ENCODE measurements at regions not wholly inside any gene's neighbourhood (a gene's known extent, or its start where the extent isn't known, plus 50 kb on each side); places are given as distances from the start of the nearest gene placed in this dataset.

DNA sequence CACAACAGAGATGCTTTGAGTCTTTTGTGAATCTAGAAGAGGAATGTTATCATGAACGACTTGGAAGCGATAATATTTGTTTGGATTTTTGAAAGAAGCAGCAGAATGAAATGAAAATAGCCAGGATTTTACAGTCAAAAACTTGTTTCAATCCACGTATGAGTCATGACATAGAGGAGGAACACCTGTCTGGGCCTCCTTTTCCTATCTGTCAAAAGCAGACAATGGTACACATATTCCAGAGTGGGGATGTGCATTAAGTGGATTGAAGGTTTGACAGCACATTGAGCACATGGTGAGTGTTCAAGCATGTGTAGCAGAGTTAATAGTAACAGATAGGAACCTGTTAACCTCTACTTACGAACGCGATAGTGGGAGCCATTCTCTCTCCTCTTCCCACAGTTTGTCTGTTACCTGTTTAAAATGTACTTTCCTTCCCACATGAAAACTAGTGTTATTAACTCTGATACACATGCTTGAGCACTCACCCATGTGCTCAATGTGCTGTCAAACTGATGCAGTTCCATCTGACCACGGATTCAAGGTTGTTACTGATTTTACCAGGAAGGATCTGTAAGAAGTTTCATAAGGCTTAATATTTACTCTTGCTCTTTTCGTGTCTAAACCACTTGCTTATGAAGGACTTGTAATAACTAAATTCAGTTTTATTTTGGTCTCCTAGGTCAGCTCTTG, 863.4 kb upstream of the SOX11 start:
- Mint-ChIP-seq H3K36me3 (ENCODE audit: unreplicated experiment) (no peaks in the 10 kb centered on the region), H3K27me3 (ENCODE audit: unreplicated experiment) (no peaks in the 10 kb centered on the region), H3K4me1 (ENCODE audit: unreplicated experiment) (peaks cover 4% of the 10 kb centered on the region), H3K9me3 (ENCODE audit: unreplicated experiment) (no peaks in the 10 kb centered on the region), H3K27ac (ENCODE audit: unreplicated experiment) (no peak overlapping the region), H3K4me3 (ENCODE audit: unreplicated experiment) (no peak overlapping the region)
- TF ChIP-seq, protein P1, sequence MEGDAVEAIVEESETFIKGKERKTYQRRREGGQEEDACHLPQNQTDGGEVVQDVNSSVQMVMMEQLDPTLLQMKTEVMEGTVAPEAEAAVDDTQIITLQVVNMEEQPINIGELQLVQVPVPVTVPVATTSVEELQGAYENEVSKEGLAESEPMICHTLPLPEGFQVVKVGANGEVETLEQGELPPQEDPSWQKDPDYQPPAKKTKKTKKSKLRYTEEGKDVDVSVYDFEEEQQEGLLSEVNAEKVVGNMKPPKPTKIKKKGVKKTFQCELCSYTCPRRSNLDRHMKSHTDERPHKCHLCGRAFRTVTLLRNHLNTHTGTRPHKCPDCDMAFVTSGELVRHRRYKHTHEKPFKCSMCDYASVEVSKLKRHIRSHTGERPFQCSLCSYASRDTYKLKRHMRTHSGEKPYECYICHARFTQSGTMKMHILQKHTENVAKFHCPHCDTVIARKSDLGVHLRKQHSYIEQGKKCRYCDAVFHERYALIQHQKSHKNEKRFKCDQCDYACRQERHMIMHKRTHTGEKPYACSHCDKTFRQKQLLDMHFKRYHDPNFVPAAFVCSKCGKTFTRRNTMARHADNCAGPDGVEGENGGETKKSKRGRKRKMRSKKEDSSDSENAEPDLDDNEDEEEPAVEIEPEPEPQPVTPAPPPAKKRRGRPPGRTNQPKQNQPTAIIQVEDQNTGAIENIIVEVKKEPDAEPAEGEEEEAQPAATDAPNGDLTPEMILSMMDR (IDR thresholded peaks at IDR 0.05), result no peak
- DNase-seq (ENCODE audit: extremely low spot score, unreplicated experiment), result no peak

DNA sequence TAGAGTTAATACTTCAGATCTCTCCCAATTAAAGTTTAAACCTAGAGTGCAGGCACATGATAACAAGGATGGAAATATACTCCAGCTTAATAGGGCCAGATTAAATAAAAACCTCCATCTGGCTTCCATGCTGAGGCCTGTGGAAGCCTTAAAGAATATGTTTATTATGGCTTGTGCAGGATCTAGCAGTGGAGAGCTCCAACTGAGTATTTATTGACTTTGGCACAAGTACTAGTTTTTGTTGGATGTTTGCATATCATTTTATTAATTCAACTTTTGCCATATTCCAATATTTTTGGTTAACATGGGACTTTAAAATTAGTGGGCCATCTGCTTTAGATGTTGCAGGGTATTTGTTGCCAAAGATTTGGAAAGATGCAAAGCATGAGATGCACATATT, 860.4 kb upstream of the SOX11 start:
- H3K27ac Mint-ChIP-seq (ENCODE audit: unreplicated experiment), result no peak overlapping the region
- no peaks in the 10 kb centered on the region for H3K27me3 Mint-ChIP-seq (ENCODE audit: unreplicated experiment)
- H3K9me3 Mint-ChIP-seq (ENCODE audit: unreplicated experiment), result no peaks in the 10 kb centered on the region
- DNase-seq (ENCODE audit: extremely low spot score, unreplicated experiment), result no peak
- TF ChIP-seq, protein P1 (IDR thresholded peaks at IDR 0.05), result no peak
- H3K36me3 Mint-ChIP-seq (ENCODE audit: unreplicated experiment), result no peaks in the 10 kb centered on the region
- H3K4me1 Mint-ChIP-seq (ENCODE audit: unreplicated experiment), result peaks cover 4% of the 10 kb centered on the region
- no peak overlapping the region for H3K4me3 Mint-ChIP-seq (ENCODE audit: unreplicated experiment)

DNA sequence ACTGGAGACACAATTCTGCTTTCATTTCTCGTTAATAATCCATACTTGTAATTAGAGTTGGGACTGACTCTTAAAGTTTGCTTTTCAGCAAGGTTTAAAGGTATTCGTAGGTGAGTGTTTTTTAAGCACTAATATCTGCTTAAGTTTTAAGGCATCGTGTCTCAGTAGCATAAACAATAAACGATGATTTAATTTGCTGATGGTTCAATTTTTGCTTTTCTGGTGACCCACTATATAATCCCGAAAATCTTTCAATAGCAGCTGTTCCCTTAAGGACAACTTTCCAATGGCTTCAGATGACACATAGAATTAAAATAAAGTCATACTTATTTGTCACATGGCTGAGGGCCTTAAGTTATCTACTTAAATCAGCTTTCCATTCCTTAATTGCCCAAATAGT, 859.5 kb upstream of the SOX11 start:
- DNase-seq (ENCODE audit: extremely low spot score, unreplicated experiment), result no peak
- peaks cover 4% of the 10 kb centered on the region for H3K4me1 Mint-ChIP-seq (ENCODE audit: unreplicated experiment)
- no peak overlapping the region for H3K4me3 Mint-ChIP-seq (ENCODE audit: unreplicated experiment)
- H3K36me3 Mint-ChIP-seq (ENCODE audit: unreplicated experiment), result no peaks in the 10 kb centered on the region
- H3K27ac Mint-ChIP-seq (ENCODE audit: unreplicated experiment), result no peak overlapping the region
- TF ChIP-seq, protein P1 (IDR thresholded peaks at IDR 0.05), result no peak
- peaks cover 6% of the 10 kb centered on the region for H3K9me3 Mint-ChIP-seq (ENCODE audit: unreplicated experiment)
- H3K27me3 Mint-ChIP-seq (ENCODE audit: unreplicated experiment), result no peaks in the 10 kb centered on the region

DNA sequence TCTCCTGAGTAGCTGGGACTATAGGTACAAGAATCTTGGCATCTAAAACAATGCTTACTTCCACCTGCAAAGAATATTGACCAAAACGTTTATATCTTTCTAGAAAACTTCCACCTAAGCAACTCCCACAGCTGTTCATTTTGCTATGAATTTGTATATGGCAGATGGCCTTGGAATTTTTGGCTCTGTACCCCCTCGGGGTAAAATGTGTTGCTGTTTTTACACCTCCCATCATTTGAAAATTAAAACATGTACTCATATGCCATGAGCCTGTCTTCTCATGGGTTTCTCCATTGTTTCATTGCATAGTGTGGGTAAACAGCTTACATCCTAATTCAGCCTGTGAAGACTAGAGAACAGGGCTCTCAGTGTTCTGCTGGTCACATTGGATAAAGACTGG, 853.6 kb upstream of the SOX11 start:
- no peak overlapping the region for H3K4me3 Mint-ChIP-seq (ENCODE audit: unreplicated experiment)
- DNase-seq (ENCODE audit: extremely low spot score, unreplicated experiment), result no peak
- no peaks in the 10 kb centered on the region for H3K36me3 Mint-ChIP-seq (ENCODE audit: unreplicated experiment)
- H3K27me3 Mint-ChIP-seq (ENCODE audit: unreplicated experiment), result peaks cover 5% of the 10 kb centered on the region
- H3K4me1 Mint-ChIP-seq (ENCODE audit: unreplicated experiment), result no peaks in the 10 kb centered on the region
- H3K27ac Mint-ChIP-seq (ENCODE audit: unreplicated experiment), result no peak overlapping the region
- TF ChIP-seq, protein P1 (IDR thresholded peaks at IDR 0.05), result no peak
- H3K9me3 Mint-ChIP-seq (ENCODE audit: unreplicated experiment), result peaks cover 14% of the 10 kb centered on the region

DNA sequence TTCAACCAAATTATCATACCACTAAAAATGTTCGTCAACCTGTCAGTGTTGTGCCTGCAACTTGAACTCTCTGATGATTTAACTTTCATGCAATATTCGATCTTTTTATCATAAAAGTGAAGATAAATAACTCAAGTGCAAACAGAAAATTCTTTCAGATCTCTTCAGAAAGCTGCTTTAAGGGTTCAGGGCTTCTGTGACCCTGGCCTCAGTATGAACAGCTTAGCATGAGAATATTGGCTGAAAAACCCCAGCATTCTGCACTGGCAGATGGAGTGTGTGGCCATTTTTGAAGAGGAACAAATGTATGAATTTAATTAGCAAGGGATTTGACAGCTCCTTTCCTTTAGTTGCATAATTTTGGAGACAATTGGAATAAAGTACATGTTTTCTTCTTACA, 851.4 kb upstream of the SOX11 start:
- no peak for DNase-seq (ENCODE audit: extremely low spot score, unreplicated experiment)
- Mint-ChIP-seq H3K4me3 (ENCODE audit: unreplicated experiment) (no peak overlapping the region), H3K27me3 (ENCODE audit: unreplicated experiment) (peaks cover 13% of the 10 kb centered on the region), H3K9me3 (ENCODE audit: unreplicated experiment) (peaks cover 14% of the 10 kb centered on the region), H3K27ac (ENCODE audit: unreplicated experiment) (no peak overlapping the region), H3K36me3 (ENCODE audit: unreplicated experiment) (no peaks in the 10 kb centered on the region), H3K4me1 (ENCODE audit: unreplicated experiment) (no peaks in the 10 kb centered on the region)
- TF ChIP-seq, protein P1 (IDR thresholded peaks at IDR 0.05), result no peak

All from osteocyte (in vitro differentiated cells).